NCI-H510A (cell line): ENCODE measurements at regions not wholly inside any gene's neighbourhood (a gene's known extent, or its start where the extent isn't known, plus 50 kb on each side); places are given as distances from the start of the nearest gene placed in this dataset.

Experiments used
- DNase-seq: peaks from one replicate; lab custom pipeline; 2025; lab: John Stamatoyannopoulos, UW

- no peak for DNase-seq
Measured at GRCh38 chr11:71356904-71357303, 91.3 kb downstream of the DHCR7 start.

GRCh38 chr11:71356280-71356876 is 91.8 kb downstream of the DHCR7 start:
- no peak for DNase-seq

GRCh38 chr11:71355281-71355680 is 92.9 kb downstream of the DHCR7 start:
- no peak for DNase-seq

GRCh38 chr11:71354394-71355105 is 93.6 kb downstream of the DHCR7 start:
- no peak for DNase-seq

GRCh38 chr11:71352748-71353147 is 95.4 kb downstream of the DHCR7 start:
- DNase-seq: no peak

- no peak for DNase-seq
Measured at GRCh38 chr11:71352226-71352625, 96.0 kb downstream of the DHCR7 start.

- DNase-seq: no peak
Measured at GRCh38 chr11:71349627-71350026, 97.2 kb upstream of the SHANK2 start.

- DNase-seq: no peak
Measured at GRCh38 chr11:71343828-71344400, 91.5 kb upstream of the SHANK2 start.

- DNase-seq: peak; percentile 18
Measured at GRCh38 chr11:71342951-71343827, 90.8 kb upstream of the SHANK2 start.

GRCh38 chr11:71342116-71342515 is 89.7 kb upstream of the SHANK2 start:
- DNase-seq: no peak

- DNase-seq: no peak
Measured at GRCh38 chr11:71341596-71341995, 89.2 kb upstream of the SHANK2 start.

- DNase-seq: no peak
Measured at GRCh38 chr11:71341173-71341572, 88.8 kb upstream of the SHANK2 start.

GRCh38 chr11:71340086-71340606 is 87.8 kb upstream of the SHANK2 start:
- DNase-seq: no peak

GRCh38 chr11:71339396-71339881 is 87.1 kb upstream of the SHANK2 start:
- DNase-seq: no peak

GRCh38 chr11:71338801-71339395 is 86.5 kb upstream of the SHANK2 start:
- DNase-seq: no peak

GRCh38 chr11:71336996-71337754 is 84.8 kb upstream of the SHANK2 start:
- DNase-seq: no peak

GRCh38 chr11:71336176-71336995 is 84.0 kb upstream of the SHANK2 start:
- no peak for DNase-seq

GRCh38 chr11:71335371-71335770 is 83.0 kb upstream of the SHANK2 start:
- no peak for DNase-seq

GRCh38 chr11:71334191-71334590 is 81.8 kb upstream of the SHANK2 start:
- no peak for DNase-seq

GRCh38 chr11:71333473-71333872 is 81.1 kb upstream of the SHANK2 start:
- no peak for DNase-seq
